ENCODE measurements at regions not wholly inside any gene's neighbourhood (a gene's known extent, or its start where the extent isn't known, plus 50 kb on each side); places are given as distances from the start of the nearest gene placed in this dataset.

- WGBS (ENCODE audit: insufficient coverage), result 100% methylated on average over 1 of the region's 2 CpGs
- Histone ChIP-seq H3K27ac (ENCODE audit: low read depth, low read length) (no peak overlapping the region), H3K9me3 (ENCODE audit: control insufficient read depth, insufficient read depth, low read length) (no peaks in the 10 kb centered on the region), H3K36me3 (ENCODE audit: control insufficient read depth, insufficient read depth, low read length) (no peaks in the 10 kb centered on the region), H3K4me1 (ENCODE audit: control insufficient read depth, insufficient read depth, low read length) (peaks cover 3% of the 10 kb centered on the region), H3K4me3 (ENCODE audit: low read depth, low read length) (no peak overlapping the region), H3K27me3 (ENCODE audit: control insufficient read depth, insufficient read depth, low read length) (no peaks in the 10 kb centered on the region)
- DNase-seq (ENCODE audit: low read depth in 4 of 6, low spot score in 6 of 6), result no peak
Observed at GRCh38 chr7:106957766-106958165, 86.7 kb upstream of the PRKAR2B start.

GRCh38 chr7:106959753-106960152, 84.8 kb upstream of the PRKAR2B start:
- 32% methylated on average over 2 of the region's 2 CpGs for WGBS (ENCODE audit: insufficient coverage)
- Histone ChIP-seq H3K36me3 (ENCODE audit: control insufficient read depth, insufficient read depth, low read length) (no peaks in the 10 kb centered on the region), H3K9me3 (ENCODE audit: control insufficient read depth, insufficient read depth, low read length) (no peaks in the 10 kb centered on the region), H3K4me1 (ENCODE audit: control insufficient read depth, insufficient read depth, low read length) (no peaks in the 10 kb centered on the region), H3K4me3 (ENCODE audit: low read depth, low read length) (no peak overlapping the region), H3K27me3 (ENCODE audit: control insufficient read depth, insufficient read depth, low read length) (no peaks in the 10 kb centered on the region), H3K27ac (ENCODE audit: low read depth, low read length) (no peak overlapping the region)
- no peak for DNase-seq (ENCODE audit: low read depth in 4 of 6, low spot score in 6 of 6)

GRCh38 chr7:106962751-106963150, 81.8 kb upstream of the PRKAR2B start:
- Histone ChIP-seq H3K27ac (ENCODE audit: low read depth, low read length) (no peak overlapping the region), H3K4me1 (ENCODE audit: control insufficient read depth, insufficient read depth, low read length) (no peaks in the 10 kb centered on the region), H3K36me3 (ENCODE audit: control insufficient read depth, insufficient read depth, low read length) (no peaks in the 10 kb centered on the region), H3K27me3 (ENCODE audit: control insufficient read depth, insufficient read depth, low read length) (no peaks in the 10 kb centered on the region), H3K4me3 (ENCODE audit: low read depth, low read length) (no peak overlapping the region), H3K9me3 (ENCODE audit: control insufficient read depth, insufficient read depth, low read length) (no peaks in the 10 kb centered on the region)
- WGBS (ENCODE audit: insufficient coverage), result 80% methylated on average over 2 of the region's 2 CpGs
- DNase-seq (ENCODE audit: low read depth in 4 of 6, low spot score in 6 of 6), result no peak

- Histone ChIP-seq H3K4me1 (ENCODE audit: control insufficient read depth, insufficient read depth, low read length) (no peaks in the 10 kb centered on the region), H3K27ac (ENCODE audit: low read depth, low read length) (no peak overlapping the region), H3K4me3 (ENCODE audit: low read depth, low read length) (no peak overlapping the region), H3K36me3 (ENCODE audit: control insufficient read depth, insufficient read depth, low read length) (no peaks in the 10 kb centered on the region), H3K9me3 (ENCODE audit: control insufficient read depth, insufficient read depth, low read length) (no peaks in the 10 kb centered on the region), H3K27me3 (ENCODE audit: control insufficient read depth, insufficient read depth, low read length) (no peaks in the 10 kb centered on the region)
- WGBS (ENCODE audit: insufficient coverage), result no CpG with 5 or more reads among the region's 3 CpGs
- DNase-seq (ENCODE audit: low read depth in 4 of 6, low spot score in 6 of 6), result peak in 3 of 6 donors; percentile 26 to 93 (median 46)
Observed at GRCh38 chr7:106964466-106964865, 80.0 kb upstream of the PRKAR2B start.

GRCh38 chr7:106965108-106965507, 79.4 kb upstream of the PRKAR2B start:
- Histone ChIP-seq H3K36me3 (ENCODE audit: control insufficient read depth, insufficient read depth, low read length) (no peaks in the 10 kb centered on the region), H3K4me1 (ENCODE audit: control insufficient read depth, insufficient read depth, low read length) (no peaks in the 10 kb centered on the region), H3K27me3 (ENCODE audit: control insufficient read depth, insufficient read depth, low read length) (no peaks in the 10 kb centered on the region), H3K4me3 (ENCODE audit: low read depth, low read length) (no peak overlapping the region), H3K27ac (ENCODE audit: low read depth, low read length) (no peak overlapping the region), H3K9me3 (ENCODE audit: control insufficient read depth, insufficient read depth, low read length) (no peaks in the 10 kb centered on the region)
- no CpG with 5 or more reads among the region's 1 CpG for WGBS (ENCODE audit: insufficient coverage)
- DNase-seq (ENCODE audit: low read depth in 4 of 6, low spot score in 6 of 6), result peak in 2 of 6 donors; percentile 33 to 46

- no peak for DNase-seq (ENCODE audit: low read depth in 4 of 6, low spot score in 6 of 6)
- Histone ChIP-seq H3K27me3 (ENCODE audit: control insufficient read depth, insufficient read depth, low read length) (no peaks in the 10 kb centered on the region), H3K9me3 (ENCODE audit: control insufficient read depth, insufficient read depth, low read length) (no peaks in the 10 kb centered on the region), H3K4me1 (ENCODE audit: control insufficient read depth, insufficient read depth, low read length) (no peaks in the 10 kb centered on the region), H3K4me3 (ENCODE audit: low read depth, low read length) (no peak overlapping the region), H3K36me3 (ENCODE audit: control insufficient read depth, insufficient read depth, low read length) (no peaks in the 10 kb centered on the region), H3K27ac (ENCODE audit: low read depth, low read length) (no peak overlapping the region)
- WGBS (ENCODE audit: insufficient coverage), result no CpG with 5 or more reads among the region's 2 CpGs
Observed at GRCh38 chr7:106966121-106966520, 78.4 kb upstream of the PRKAR2B start.

GRCh38 chr7:106968160-106968559, 76.3 kb upstream of the PRKAR2B start:
- Histone ChIP-seq H3K27me3 (ENCODE audit: control insufficient read depth, insufficient read depth, low read length) (no peaks in the 10 kb centered on the region), H3K36me3 (ENCODE audit: control insufficient read depth, insufficient read depth, low read length) (no peaks in the 10 kb centered on the region), H3K9me3 (ENCODE audit: control insufficient read depth, insufficient read depth, low read length) (no peaks in the 10 kb centered on the region), H3K27ac (ENCODE audit: low read depth, low read length) (no peak overlapping the region), H3K4me1 (ENCODE audit: control insufficient read depth, insufficient read depth, low read length) (no peaks in the 10 kb centered on the region), H3K4me3 (ENCODE audit: low read depth, low read length) (no peak overlapping the region)
- 33% methylated on average over 1 of the region's 5 CpGs for WGBS (ENCODE audit: insufficient coverage)
- no peak for DNase-seq (ENCODE audit: low read depth in 4 of 6, low spot score in 6 of 6)

- no peak overlapping the region for H3K4me3 ChIP-seq (ENCODE audit: low read depth, low read length)
- H3K9me3 ChIP-seq (ENCODE audit: control insufficient read depth, insufficient read depth, low read length), result no peaks in the 10 kb centered on the region
- H3K27me3 ChIP-seq (ENCODE audit: control insufficient read depth, insufficient read depth, low read length), result no peaks in the 10 kb centered on the region
- no peaks in the 10 kb centered on the region for H3K36me3 ChIP-seq (ENCODE audit: control insufficient read depth, insufficient read depth, low read length)
- 32% methylated on average over 3 of the region's 10 CpGs for WGBS (ENCODE audit: insufficient coverage)
- DNase-seq (ENCODE audit: low read depth in 4 of 6, low spot score in 6 of 6), result no peak
- no peaks in the 10 kb centered on the region for H3K4me1 ChIP-seq (ENCODE audit: control insufficient read depth, insufficient read depth, low read length)
- no peak overlapping the region for H3K27ac ChIP-seq (ENCODE audit: low read depth, low read length)
Observed at GRCh38 chr7:106978425-106979420, 65.8 kb upstream of the PRKAR2B start.

- Histone ChIP-seq H3K36me3 (ENCODE audit: control insufficient read depth, insufficient read depth, low read length) (no peaks in the 10 kb centered on the region), H3K27ac (ENCODE audit: low read depth, low read length) (no peak overlapping the region), H3K9me3 (ENCODE audit: control insufficient read depth, insufficient read depth, low read length) (no peaks in the 10 kb centered on the region), H3K4me1 (ENCODE audit: control insufficient read depth, insufficient read depth, low read length) (no peaks in the 10 kb centered on the region), H3K4me3 (ENCODE audit: low read depth, low read length) (no peak overlapping the region), H3K27me3 (ENCODE audit: control insufficient read depth, insufficient read depth, low read length) (no peaks in the 10 kb centered on the region)
- peak in 1 of 6 donors; percentile 53 for DNase-seq (ENCODE audit: low read depth in 4 of 6, low spot score in 6 of 6)
- WGBS (ENCODE audit: insufficient coverage), result 54% methylated on average over 2 of the region's 9 CpGs
Observed at GRCh38 chr7:106979551-106980357, 64.8 kb upstream of the PRKAR2B start.
